ENCODE measurements at regions not wholly inside any gene's neighbourhood (a gene's known extent, or its start where the extent isn't known, plus 50 kb on each side); places are given as distances from the start of the nearest gene placed in this dataset.

DNA sequence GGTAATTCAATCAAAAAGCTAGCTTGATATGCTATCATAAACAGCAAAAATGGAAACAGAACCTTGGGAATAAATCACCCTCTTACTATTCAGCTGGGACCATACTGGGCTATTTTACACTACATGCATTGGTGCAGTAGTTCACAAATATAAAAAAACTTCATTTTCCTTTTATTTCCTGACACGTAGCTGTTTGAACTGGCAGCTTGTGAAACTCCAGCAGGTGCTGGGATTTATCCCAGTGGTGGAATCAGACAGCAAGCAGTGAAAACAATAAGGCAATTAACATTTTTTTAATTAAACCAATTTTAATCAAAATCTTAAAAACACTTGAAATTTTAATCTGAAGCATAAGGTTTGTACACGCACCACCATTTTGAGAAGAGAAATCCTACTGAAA is 240.4 kb upstream of the IRX5 start:
- TF ChIP-seq, protein P1, sequence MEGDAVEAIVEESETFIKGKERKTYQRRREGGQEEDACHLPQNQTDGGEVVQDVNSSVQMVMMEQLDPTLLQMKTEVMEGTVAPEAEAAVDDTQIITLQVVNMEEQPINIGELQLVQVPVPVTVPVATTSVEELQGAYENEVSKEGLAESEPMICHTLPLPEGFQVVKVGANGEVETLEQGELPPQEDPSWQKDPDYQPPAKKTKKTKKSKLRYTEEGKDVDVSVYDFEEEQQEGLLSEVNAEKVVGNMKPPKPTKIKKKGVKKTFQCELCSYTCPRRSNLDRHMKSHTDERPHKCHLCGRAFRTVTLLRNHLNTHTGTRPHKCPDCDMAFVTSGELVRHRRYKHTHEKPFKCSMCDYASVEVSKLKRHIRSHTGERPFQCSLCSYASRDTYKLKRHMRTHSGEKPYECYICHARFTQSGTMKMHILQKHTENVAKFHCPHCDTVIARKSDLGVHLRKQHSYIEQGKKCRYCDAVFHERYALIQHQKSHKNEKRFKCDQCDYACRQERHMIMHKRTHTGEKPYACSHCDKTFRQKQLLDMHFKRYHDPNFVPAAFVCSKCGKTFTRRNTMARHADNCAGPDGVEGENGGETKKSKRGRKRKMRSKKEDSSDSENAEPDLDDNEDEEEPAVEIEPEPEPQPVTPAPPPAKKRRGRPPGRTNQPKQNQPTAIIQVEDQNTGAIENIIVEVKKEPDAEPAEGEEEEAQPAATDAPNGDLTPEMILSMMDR (IDR thresholded peaks at IDR 0.05), result no peak
- TF ChIP-seq POLR2A (IDR thresholded peaks at IDR 0.05) (no peak), EP300 (IDR thresholded peaks at IDR 0.05) (no peak)

All from suprapubic skin (tissue), 3 donors.